ENCODE measurements at regions not wholly inside any gene's neighbourhood (a gene's known extent, or its start where the extent isn't known, plus 50 kb on each side); places are given as distances from the start of the nearest gene placed in this dataset.

- no peak for TF ChIP-seq CTCF (IDR thresholded peaks at IDR 0.05; ENCODE audit: unreplicated experiment)
- Mint-ChIP-seq H3K4me1 (no peaks in the 10 kb centered on the region), H3K9me3 (no peaks in the 10 kb centered on the region), H3K4me3 (no peak overlapping the region), H3K27ac (no peak overlapping the region), H3K36me3 (no peaks in the 10 kb centered on the region), H3K27me3 (ENCODE audit: low read depth) (peaks cover 1% of the 10 kb centered on the region)
- no peak for DNase-seq (ENCODE audit: low spot score in 2 of 2, unreplicated experiment in 2 of 2)
These were observed 1223.8 kb downstream of the SORCS3 start for GRCh38 chr10:105864854-105865253.

- Mint-ChIP-seq H3K9me3 (no peaks in the 10 kb centered on the region), H3K27ac (no peak overlapping the region), H3K36me3 (no peaks in the 10 kb centered on the region), H3K27me3 (ENCODE audit: low read depth) (peaks cover 4% of the 10 kb centered on the region), H3K4me3 (no peak overlapping the region), H3K4me1 (no peaks in the 10 kb centered on the region)
- TF ChIP-seq CTCF (IDR thresholded peaks at IDR 0.05; ENCODE audit: unreplicated experiment): no peak
- no peak for DNase-seq (ENCODE audit: low spot score in 2 of 2, unreplicated experiment in 2 of 2)
These were observed 1216.5 kb downstream of the SORCS3 start for GRCh38 chr10:105857268-105858264.

- no peaks in the 10 kb centered on the region for H3K36me3 Mint-ChIP-seq
- DNase-seq (ENCODE audit: low spot score in 2 of 2, unreplicated experiment in 2 of 2): no peak
- peaks cover 4% of the 10 kb centered on the region for H3K27me3 Mint-ChIP-seq (ENCODE audit: low read depth)
- H3K27ac Mint-ChIP-seq: no peak overlapping the region
- H3K4me1 Mint-ChIP-seq: no peaks in the 10 kb centered on the region
- TF ChIP-seq CTCF (IDR thresholded peaks at IDR 0.05; ENCODE audit: unreplicated experiment): no peak
- H3K9me3 Mint-ChIP-seq: peaks cover 3% of the 10 kb centered on the region
- no peak overlapping the region for H3K4me3 Mint-ChIP-seq
These were observed 1214.7 kb downstream of the SORCS3 start for GRCh38 chr10:105855791-105856190.

GRCh38 chr10:105844676-105845570 lies 1203.8 kb downstream of the SORCS3 start:
- Mint-ChIP-seq H3K36me3 (no peaks in the 10 kb centered on the region), H3K27ac (no peak overlapping the region), H3K4me1 (peaks cover 9% of the 10 kb centered on the region), H3K4me3 (no peak overlapping the region), H3K27me3 (ENCODE audit: low read depth) (peaks cover 2% of the 10 kb centered on the region), H3K9me3 (peaks cover 5% of the 10 kb centered on the region)
- no peak for DNase-seq (ENCODE audit: low spot score in 2 of 2, unreplicated experiment in 2 of 2)
- no peak for TF ChIP-seq CTCF (IDR thresholded peaks at IDR 0.05; ENCODE audit: unreplicated experiment)

GRCh38 chr10:105844241-105844640 lies 1203.2 kb downstream of the SORCS3 start:
- TF ChIP-seq CTCF (IDR thresholded peaks at IDR 0.05; ENCODE audit: unreplicated experiment): no peak
- Mint-ChIP-seq H3K9me3 (peaks cover 5% of the 10 kb centered on the region), H3K36me3 (no peaks in the 10 kb centered on the region), H3K27ac (no peak overlapping the region), H3K4me1 (peaks cover 9% of the 10 kb centered on the region), H3K4me3 (no peak overlapping the region), H3K27me3 (ENCODE audit: low read depth) (peaks cover 2% of the 10 kb centered on the region)
- DNase-seq (ENCODE audit: low spot score in 2 of 2, unreplicated experiment in 2 of 2): no peak

All from mesothelial cell of epicardium (in vitro differentiated cells).